Fibroblast of pulmonary artery (primary cell): ENCODE measurements at regions not wholly inside any gene's neighbourhood (a gene's known extent, or its start where the extent isn't known, plus 50 kb on each side); places are given as distances from the start of the nearest gene placed in this dataset.

Experiments used
- DNase-seq: peaks from one replicate; pipeline ENCODE4 v3.0.0-alpha.2; 2010; ENCODE audit warnings: low read depth
- H3K4me3 ChIP-seq: replicated peaks from 2 replicates; pipeline ENCODE4 v1.5.1; 2011; ENCODE audit warnings: low read depth, mild to moderate bottlenecking, control low read depth, low read length, moderate library complexity
- CTCF ChIP-seq: IDR thresholded peaks from 2 replicates; pipeline ENCODE4 v1.5.1; 2011; ENCODE audit warnings: mild to moderate bottlenecking, control low read depth, low read length, inconsistent platforms; ENCODE audit errors: missing control alignments

DNA sequence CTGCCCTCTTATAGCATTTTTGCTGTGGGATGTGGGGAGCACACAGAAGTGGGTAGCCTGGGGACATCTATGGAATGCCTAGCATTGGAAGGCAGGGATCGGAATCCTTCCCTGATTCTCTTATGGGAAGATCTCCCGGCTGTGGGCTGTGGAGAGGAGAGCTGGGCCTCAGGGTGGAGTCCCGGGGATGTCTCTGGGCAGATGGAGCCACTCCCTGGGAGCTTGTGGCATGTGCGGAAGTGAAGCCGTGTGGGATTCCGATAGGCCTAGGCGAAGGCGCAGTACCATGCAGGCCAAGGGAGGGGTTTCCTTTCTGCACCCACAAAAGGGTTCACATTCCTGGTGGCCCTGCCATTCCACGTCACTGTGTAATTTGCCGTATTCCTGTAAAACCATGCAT, 87.9 kb downstream of the GLI2 start:
- H3K4me3 ChIP-seq, result no peak overlapping the region
- no peak for TF ChIP-seq CTCF
- DNase-seq, result no peak

GRCh38 chr2:120824246-120824645, 88.6 kb downstream of the GLI2 start:
- no peak overlapping the region for H3K4me3 ChIP-seq
- no peak for TF ChIP-seq CTCF
- no peak for DNase-seq

DNA sequence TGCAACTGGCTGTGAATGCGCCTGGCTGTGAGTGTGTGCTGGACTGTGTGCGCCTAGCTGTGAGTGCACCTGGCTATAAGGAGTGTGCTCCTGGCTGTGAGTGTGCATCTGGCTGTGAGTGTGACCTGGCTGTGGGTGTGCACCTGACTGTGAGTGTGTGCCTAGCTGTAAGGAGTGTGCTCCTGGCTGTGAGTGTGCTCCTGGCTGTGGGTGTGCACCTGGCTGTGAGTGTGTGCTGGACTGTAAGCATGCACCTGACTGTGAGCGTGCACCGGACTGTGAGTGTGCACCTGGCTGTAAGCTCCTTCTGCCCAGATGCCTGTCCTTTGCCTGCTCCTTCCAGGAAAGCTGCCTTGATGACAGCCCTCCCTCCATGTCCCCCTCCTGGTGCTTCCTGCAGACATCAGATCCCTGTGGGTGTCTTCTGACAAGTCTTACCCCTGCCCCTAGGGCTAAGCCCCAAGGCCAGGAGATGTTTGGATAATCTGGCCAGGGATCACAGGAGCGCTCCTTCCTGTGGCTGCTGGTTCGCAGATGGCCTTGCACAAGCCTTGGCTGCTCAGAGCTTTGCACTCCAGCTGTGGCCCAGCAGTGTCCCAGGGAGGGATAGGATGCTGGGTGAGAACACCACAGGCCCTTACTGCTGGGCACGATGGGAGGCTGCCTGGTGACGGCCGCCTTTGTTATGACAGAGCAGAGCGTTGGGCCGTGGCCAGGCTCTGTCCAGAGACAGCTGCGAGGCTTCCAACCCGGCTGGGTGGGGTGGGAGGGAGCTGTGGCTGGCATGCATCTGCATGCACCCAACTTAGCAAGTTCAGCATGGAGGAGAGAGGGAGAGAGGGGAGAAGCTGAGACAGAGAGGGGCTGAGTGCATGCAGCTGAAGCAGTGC, 89.9 kb downstream of the GLI2 start:
- TF ChIP-seq CTCF, result no peak
- DNase-seq, result peak; percentile 86
- no peak overlapping the region for H3K4me3 ChIP-seq

- DNase-seq, result no peak
- TF ChIP-seq CTCF, result no peak
- no peak overlapping the region for H3K4me3 ChIP-seq
Observed at GRCh38 chr2:120826260-120826648, 90.6 kb downstream of the GLI2 start.

- no peak for TF ChIP-seq CTCF
- DNase-seq, result no peak
- no peak overlapping the region for H3K4me3 ChIP-seq
Observed at GRCh38 chr2:120826716-120827410, 91.2 kb downstream of the GLI2 start.

DNA sequence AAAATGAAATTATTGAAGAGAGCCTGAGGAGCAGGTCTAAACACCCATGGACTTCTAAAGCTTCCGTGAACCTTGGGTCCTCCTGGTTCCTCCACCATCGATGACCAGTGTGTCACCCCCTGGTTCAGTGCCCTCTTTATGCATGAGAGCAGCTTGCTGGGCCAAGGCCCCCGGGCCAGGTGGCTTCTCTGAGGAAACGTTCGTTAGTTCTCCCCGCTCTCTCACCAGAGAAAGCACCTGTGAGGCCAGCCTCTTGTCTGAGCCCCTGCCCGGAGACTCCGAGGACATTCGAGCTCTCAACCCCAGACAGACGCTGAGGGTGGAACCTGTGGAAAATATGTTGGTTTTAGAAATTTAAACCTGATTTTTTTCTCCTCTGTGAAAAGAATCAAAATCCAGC, 92.4 kb downstream of the GLI2 start:
- TF ChIP-seq CTCF, result no peak
- no peak overlapping the region for H3K4me3 ChIP-seq
- DNase-seq, result no peak
